Loucy (cell line): ENCODE measurements at regions not wholly inside any gene's neighbourhood (a gene's known extent, or its start where the extent isn't known, plus 50 kb on each side); places are given as distances from the start of the nearest gene placed in this dataset.
"Not testable (repeated sequence)": the region's sequence is repeated elsewhere in the genome, so short reads cannot be mapped to it uniquely, and the experiment has no call there.

Source experiments
- CTCF ChIP-seq: fragments of 200-600 bp; sonication (generic); conservative IDR thresholded peaks from 2 replicates; pipeline ENCODE4 v1.5.1; 2014; ENCODE audit warnings: mild to moderate bottlenecking, antibody characterized with exemption, low read length
- EZH2phosphoT487 ChIP-seq: fragments of 200-600 bp; IDR thresholded peaks from 2 replicates; pipeline ENCODE4 v1.6.1; 2018; ENCODE audit warnings: antibody characterized with exemption, mild to moderate bottlenecking, moderate library complexity, borderline replicate concordance

GRCh38 chr3:95860628-95861027 is 953.8 kb upstream of the EPHA6 start:
- not testable (repeated sequence) for TF ChIP-seq CTCF, EZH2phosphoT487
